Stimulated activated naive CD4-positive, alpha-beta T cell (primary cell): ENCODE measurements at regions not wholly inside any gene's neighbourhood (a gene's known extent, or its start where the extent isn't known, plus 50 kb on each side); places are given as distances from the start of the nearest gene placed in this dataset.
"Not testable (repeated sequence)": the region's sequence is repeated elsewhere in the genome, so short reads cannot be mapped to it uniquely, and the experiment has no call there.

ENCODE experiments used
- DNase-seq, 6 experiments: peaks; one replicate each; lab custom pipeline; 2025; lab: John Stamatoyannopoulos, UW

DNA sequence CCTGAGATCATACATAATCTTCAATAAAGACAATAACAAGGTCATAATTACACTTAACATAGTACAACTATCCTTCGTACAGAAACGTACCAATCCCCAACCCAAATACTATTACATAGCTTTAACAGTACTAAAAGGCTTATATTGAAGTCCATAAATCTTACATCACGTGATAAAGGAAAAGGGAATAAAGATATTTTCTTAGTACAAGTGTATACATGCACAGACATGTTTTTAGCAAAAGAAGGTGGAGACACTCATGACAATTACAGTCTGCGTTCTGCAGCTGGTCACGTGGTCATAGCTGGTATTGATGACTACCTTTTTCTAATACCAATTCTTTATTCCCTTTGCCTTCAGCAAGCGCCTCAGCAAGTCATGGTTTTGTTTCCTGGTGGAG, 464.5 kb upstream of the SLITRK5 start:
- no peak for DNase-seq

DNA sequence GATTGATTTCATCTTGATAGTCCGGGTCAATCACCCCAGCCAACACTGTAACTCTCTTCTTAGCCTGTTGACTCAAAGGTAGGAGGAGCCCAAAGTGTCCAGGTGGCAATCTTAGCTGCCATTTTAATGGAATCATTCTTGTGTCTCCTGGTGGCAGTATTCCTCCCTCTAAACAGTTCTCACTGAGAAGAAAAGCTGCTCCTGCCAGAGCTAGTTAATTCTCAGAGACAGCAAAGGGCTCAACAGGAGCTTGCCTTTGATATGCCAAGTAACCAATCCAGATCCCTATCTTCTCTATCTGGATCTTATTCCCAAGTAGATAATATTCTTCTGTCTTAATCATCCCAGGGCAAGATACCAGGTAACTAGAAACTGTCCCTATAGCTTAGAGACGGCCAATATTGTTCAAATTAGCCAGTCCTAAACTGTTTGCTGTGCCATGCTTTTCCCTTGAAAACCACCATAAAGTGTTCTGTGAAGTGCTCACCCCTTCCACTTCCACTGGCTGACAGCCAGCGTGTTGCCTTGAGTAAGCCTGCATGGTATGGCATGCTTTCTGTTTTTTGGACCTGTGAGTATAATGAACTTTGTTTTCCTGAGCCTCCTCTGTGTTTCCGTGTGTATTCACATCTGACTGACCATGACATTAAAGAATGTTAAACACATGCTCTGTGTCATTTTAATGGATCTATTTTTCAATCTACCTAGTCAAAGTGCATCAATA, 463.7 kb upstream of the SLITRK5 start:
- no peak for DNase-seq

DNA sequence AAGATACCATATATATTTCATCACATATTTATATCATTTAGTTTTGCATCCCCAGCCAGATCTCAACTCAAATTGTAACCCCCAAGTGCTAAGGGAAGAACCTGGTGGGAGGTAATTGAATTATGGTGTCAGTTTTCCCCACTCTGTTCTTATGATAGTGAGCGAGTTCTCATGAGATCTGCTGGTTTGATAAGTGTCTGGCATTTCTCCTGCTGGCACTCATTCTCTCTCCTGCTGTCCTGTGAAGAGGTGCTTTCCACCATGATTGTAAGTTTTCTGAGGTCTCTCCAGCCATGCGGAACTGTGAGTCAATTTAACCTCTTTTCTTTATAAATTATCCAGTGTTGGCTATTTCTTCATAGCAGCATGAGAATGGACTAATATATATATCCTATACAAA, 462.5 kb upstream of the SLITRK5 start:
- no peak for DNase-seq

DNA sequence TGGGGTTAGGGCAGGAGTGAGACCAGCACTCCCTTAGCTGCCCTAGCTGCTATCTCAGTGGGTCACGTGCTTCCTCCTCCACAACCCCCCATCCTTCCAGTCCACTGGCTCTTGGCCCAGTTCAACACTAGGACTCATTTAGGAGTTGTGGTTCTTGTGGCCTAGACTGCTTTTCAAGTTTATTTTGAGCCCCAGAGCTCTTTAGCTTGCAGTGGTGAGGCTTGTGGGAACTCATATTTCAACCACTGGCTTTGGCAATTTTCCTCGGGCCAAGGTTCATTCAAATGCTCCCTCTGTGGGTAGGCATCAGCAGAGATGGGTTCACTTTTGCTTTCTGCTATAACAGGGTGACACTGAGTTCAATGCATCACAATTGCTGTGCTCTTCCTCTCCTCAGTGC, 436.2 kb upstream of the SLITRK5 start:
- no peak for DNase-seq

DNA sequence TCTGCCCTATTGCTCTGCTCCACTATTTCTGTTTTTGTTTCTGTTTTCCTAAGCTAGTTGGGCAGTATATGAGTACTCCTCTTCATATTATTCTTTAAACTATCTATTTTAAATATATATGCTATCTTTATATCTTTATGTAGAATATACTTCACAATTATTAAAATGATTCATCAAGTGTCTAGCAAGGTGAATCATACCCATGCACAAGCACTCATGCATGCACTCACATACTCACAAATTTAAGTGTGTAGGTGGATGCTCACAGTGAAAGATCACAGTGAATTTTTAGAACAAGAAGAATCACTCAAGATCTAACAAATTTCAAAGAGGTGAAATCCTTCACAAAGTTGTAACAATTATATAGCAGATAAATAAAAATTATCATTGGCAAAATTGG, 435.6 kb upstream of the SLITRK5 start:
- DNase-seq = no peak

DNA sequence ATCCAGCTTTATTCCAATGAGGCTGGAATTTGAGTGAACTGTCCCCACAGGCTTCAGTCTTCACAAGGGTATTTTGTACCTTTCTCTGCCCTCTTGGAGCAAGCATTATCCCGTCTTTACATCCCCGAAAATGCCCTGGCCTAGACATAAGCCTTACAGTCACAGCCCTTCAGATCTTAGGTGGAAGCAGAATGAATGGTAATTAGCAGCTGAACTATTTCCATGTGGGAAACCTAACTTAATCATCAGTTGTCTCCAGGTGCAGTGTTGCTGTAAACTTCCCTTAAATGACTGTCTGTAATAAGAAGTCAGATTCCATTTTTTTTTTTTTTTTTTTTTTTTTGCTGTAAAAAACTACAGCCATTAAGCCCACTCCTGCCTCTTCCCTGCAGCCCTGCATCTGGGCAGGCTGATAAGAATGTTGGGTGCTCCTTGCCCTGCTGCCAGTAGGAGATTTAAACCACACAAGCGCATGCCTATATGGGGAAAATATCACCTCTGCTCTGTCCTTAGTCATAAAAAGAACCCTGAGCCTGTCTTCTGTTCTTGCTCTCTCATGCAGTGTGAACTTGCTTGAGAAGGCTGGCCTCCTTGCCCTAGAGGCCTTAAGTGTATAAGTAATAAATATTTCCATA, 426.8 kb upstream of the SLITRK5 start:
- no peak for DNase-seq

DNA sequence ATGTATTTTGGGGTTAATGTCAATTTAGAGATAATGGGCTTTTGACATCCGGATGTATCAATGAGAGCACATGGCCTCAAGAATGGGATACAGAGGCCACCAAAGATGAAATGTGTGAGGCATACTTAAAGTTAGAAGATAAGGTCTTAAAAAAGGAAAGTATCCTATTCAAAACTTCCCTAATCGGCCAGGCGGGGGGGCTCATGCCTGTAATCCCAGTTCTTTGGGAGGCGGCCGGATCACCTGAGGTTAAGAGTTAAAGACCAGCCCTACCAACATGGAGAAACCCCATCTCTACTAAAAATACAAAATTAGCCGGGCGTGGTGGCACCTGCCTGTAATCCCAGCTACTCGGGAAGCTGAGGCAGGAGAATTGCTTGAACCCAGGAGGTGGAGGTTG, 421.3 kb upstream of the SLITRK5 start:
- not testable (repeated sequence) for DNase-seq

DNA sequence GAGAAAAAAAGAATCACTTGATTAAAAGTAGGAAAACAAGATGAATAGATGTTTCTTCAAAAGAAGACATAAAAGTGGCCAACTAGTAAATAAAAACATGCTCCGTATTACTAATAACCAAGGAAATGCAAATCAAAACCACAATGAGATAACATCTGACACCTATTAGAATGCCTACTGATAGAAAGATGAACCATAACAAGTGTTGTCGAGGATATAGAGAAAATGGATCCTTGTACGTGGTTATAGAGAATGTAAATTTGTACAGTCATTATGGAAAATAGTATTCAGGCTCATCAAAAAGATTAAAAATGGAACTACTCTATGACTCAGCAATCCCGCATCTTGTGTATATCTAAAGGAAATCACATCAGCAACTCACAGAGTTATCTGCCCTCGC, 415.8 kb upstream of the SLITRK5 start:
- DNase-seq = no peak

DNA sequence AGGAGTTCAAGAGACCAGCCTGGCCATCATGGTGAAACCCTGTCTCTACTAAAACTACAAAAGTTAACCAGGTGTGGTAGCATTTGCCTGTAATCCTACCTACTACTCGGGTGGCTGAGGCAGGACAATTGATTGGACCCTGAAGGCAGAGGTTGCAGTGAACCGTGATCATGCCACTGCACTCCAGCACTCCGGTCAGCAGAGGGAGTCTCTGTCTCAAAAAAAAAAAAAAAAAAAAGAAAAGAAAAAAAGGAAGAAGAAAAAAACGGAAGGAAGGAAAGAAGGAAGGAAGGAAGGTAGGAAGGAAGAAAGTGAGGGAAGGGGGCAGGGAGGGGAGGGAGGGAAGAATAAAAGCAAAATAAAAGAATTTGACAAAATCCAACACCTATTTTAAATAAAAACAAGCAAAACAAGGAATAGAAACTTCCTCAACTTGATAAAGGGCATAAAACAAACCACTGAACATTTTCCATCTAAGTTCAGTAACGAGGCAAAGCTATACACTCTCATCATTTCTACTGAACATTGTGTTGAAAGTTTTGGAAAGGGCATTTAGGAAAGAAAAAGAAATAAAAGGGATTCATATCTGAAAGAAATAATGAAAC, 411.6 kb upstream of the SLITRK5 start:
- no peak for DNase-seq

DNA sequence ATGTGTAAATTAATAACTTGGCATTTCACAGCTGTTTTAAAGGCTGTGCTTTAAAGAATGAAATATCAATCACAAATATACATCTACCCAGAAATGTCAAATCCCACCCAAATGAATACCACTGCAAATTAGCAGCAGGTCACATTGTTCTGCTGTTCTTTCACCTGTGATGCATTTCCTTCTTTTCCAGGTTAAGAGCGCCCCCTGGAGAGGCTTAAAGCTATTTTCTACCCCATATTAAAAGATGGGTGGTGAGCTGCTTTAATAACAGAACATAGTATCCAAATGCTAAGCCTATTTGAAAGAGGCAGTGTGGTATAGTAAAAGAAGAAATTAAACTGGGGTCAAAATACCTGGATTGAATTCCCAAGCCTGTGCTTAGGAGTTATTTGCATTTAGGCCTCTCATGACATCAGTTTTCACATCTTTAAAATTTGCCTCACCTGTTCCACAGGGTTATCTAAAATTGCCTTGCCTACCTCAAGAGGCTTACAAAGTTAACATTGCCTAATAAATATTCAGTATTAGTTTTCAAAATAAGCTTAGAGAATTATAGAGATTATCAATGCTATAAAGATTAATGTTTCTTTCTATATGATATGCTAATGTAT, 396.9 kb upstream of the SLITRK5 start:
- no peak for DNase-seq

DNA sequence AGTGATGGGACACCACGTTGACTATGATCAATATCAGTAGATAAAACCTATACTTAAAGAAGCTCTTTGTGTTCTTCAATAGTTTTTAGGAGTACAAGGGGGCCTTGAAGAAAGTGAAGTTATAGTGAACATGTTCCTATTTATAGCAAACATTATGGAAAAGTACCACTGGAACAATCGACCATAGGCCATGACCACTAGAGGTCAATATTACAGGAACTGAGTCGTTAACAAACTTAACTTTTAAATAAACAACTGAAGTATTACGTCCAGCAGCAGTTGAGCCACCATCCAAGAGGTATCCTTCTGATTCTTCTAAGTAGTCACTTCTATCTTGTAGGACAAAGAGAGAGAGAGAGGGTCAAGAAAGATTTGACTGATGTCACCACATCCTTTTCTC, 391.0 kb upstream of the SLITRK5 start:
- DNase-seq = no peak

DNA sequence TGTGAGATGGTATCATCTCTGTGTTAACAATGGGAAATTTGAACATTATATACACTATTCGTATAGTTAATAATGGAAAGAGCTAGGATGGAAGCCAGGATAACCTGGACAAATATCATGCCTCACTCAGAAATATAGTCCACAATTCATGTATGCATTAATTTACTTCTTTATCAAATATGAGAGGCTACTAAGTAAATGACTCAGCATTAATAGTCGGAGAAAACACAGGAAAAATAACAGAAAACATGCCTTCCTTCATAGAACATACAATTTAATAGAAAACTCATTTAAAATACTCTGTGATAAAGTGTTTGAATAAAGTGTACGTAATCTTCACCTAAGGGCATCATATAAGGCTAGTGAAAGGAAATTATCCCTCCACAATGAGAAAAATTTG, 383.4 kb upstream of the SLITRK5 start:
- no peak for DNase-seq

DNA sequence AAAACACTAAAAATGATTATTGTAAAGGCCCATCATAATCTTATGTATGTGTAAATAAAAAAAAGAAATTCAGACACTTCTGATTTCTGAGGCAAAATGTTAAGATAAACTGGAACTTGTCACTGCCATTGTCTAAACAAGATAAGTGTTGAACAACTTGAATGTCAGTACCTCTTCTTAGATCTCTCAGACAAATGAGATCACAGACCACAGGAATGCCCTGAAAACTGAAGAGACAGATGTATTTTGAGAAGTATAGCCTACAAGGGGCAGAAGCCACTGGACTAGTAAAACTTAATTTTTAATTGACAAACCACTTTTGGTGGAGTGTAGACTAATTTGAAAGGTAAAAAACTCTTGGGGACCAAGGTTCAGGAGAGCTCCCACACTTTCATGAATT, 375.5 kb upstream of the SLITRK5 start:
- no peak for DNase-seq

DNA sequence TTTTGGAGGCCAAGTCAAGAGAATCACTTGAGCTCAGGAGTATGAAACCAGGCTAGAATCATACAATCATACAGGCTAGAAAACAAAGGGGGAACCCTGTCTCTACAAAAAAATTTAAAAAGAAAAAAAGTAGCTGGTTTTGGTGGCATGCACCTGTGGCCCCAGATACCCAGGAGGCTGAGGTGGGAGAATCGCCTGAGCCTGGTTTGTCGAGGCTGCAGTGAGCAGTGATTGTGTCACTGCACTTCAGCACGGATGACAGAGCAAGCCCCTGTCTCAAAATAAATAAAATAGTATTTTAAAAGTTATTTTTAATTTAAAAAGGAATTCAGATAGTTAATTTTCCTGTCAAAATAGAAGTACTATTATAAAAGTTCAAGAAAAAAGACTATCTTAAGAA, 369.1 kb upstream of the SLITRK5 start:
- DNase-seq = no peak

DNA sequence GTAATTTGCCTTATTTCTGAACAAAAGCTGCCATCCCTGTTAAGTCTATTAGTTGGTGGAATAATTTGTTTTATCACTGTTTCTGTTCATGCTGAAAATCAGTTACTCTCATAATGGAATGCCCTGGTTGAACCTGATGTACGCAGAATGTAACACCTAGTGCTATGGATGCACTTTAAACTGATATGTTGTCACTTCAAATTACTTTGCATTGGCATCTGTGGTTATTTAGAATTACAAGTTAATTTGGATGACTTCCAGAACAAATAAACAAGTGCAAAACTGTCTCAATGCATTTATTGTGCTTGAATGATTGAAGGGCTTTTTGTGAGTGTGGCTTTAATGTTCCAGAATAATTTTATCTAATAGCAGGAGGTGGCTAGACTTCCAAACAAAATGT, 368.2 kb upstream of the SLITRK5 start:
- no peak for DNase-seq

DNA sequence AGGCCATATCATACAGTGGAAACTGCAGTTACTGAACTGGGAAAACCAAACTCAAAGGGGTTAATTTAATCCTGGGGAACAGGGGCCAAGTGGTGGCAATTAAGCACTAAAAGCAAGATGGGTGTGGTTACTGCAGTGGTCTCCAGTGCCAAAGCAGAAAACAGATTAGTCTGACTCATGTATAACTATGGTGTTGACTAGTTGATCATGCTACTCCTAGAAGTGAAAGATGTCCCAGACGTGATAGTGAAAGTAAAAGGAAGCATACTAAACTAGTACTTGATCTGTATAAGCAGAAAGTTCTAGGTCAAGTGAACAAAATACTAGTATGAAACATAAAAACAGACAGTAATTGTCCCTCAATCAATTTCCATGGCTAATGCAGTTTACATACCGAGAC, 360.0 kb upstream of the SLITRK5 start:
- DNase-seq = no peak

DNA sequence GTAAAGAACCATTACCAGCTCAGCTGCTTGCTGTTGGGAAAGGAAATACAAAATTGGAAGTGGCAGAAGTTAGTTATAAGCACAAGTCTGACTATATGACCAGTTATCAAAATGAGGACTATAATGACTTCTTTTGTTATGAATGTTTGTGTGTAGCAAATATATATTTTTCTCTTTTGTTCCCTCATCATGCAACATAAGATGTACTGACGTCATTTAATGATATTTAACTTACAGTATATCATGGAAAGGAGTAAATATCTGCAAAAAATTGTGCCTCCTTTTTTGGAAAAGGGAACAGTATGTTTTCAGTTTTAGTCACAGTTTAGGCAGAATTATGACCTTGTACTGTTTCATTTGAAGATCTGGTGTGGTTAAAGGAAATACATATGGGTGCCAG, 356.3 kb upstream of the SLITRK5 start:
- DNase-seq = no peak

DNA sequence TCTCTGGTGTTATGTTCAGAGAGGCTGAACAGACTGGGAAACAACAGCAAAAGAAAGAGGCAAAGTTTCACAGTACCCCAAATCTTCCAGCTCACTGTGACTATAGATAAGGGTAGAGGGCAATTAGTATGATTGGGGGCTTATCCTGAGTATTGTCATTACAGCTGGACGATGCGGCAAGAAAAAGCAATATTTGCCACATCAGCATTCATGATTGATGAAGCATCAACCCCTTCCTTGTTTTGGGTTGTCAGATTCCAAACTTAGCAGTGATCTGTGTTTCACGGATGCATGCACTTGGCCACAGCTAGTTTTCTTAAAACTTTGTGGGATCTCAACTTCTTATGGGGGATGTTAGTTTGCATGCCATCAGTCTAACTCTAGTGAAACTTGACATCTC, 348.8 kb upstream of the SLITRK5 start:
- no peak for DNase-seq

DNA sequence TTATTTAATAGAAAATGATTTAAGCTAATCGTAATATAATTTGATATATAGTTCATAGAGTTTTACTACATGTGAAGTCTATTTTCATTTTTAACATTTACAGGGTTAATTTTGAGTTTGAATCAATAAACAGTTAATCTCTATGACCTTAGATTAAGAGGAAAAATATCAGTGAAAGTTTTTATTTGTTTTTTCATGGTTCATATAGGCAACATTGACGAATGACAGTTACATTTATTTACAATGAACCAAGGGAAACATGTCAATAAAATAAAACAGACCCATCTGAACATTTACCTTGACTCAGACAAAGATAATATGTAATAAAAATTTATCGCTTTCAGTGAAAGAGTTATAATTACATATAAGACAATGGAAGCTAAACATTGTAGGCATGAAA, 346.6 kb upstream of the SLITRK5 start:
- DNase-seq = no peak

DNA sequence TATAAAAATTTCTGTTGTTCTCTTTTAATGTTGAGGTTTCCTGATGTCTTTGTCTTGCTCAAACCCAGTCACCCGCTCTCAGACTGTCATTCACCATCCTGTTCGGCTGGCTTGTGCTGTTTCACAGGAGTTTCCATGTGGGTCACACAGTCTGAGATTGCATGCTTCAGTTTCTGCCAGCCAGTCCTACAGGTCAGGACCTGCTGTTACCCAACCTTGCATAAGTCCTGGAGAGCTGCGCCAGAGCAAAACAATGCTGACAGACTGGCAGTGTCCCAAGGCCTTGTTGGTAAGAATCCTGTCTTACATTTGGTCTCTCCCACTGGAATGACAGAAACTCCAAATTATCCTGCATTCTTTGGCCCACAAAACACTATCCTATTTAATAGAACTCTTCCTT, 340.0 kb upstream of the SLITRK5 start:
- no peak for DNase-seq

DNA sequence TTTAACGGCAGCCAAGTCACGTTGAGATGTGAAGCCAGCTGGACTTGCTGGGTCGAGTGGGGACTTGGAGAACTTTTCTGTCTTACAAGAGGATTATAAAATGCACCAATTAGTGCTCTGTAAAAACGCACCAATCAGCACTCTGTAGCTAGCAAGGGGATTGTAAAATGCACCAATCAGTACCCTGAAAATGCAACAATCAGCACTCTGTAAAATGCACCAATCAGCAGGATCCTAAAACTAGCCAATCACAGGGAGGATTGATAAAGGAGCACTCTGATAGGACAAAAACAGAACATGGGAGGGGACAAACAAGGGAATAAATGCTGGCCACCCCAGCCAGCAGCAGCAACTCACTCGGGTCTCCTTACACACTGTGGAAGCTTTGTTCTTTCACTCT, 337.6 kb upstream of the SLITRK5 start:
- DNase-seq = no peak

DNA sequence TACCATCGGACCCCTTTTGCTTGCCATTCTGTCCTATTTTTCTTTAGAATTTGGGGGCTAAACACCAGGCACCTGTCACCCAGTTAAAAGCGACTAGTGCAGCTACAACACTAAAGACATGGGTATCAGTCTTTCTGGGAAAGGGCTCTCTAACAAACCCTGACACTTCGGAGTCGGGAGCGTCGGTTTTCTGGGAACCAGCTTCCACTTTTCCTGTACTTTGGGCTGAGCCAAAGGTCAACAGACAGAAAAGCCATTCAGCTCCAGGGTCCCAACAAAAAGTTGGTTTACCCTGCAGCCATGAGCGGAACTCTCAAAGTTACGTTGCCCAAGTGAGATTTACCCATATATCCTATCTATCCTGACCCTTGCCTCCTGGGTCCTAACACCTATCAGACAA, 337.0 kb upstream of the SLITRK5 start:
- no peak for DNase-seq

DNA sequence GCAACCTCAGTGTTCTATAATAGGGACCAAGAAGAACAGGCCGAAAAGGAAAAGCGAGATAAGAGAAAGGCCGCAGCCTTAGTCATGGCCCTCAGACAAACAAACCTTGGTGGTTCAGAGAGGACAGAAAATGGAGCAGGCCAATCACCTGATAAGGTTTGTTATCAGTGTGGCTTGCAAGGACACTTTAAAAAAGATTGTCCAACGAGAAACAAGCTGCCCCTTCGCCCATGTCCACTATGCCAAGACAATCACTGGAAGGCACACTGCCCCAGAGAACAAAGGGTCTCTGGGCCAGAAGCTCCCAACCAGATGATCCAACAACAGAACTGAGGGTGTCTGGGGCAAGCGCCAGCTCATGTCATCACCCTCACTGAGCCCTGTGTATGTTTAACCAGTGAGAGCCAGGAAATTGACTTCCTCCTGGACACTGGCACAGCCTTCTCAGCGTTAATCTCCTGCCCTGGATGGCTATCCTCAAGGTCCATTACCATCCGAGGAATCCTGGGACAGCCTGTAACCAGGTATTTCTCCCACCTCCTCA, 334.8 kb upstream of the SLITRK5 start:
- not testable (repeated sequence) for DNase-seq
